Fibroblast of upper back skin (primary cell): ENCODE measurements at regions not wholly inside any gene's neighbourhood (a gene's known extent, or its start where the extent isn't known, plus 50 kb on each side); places are given as distances from the start of the nearest gene placed in this dataset.
A peak's percentile ranks its signal among the peaks of the same experiment; 100 is the strongest.
"Not testable (repeated sequence)": the region's sequence is repeated elsewhere in the genome, so short reads cannot be mapped to it uniquely, and the experiment has no call there.

Experiments
- DNase-seq: peaks from one replicate; pipeline ENCODE4 v3.0.0-alpha.2; 2013

DNA sequence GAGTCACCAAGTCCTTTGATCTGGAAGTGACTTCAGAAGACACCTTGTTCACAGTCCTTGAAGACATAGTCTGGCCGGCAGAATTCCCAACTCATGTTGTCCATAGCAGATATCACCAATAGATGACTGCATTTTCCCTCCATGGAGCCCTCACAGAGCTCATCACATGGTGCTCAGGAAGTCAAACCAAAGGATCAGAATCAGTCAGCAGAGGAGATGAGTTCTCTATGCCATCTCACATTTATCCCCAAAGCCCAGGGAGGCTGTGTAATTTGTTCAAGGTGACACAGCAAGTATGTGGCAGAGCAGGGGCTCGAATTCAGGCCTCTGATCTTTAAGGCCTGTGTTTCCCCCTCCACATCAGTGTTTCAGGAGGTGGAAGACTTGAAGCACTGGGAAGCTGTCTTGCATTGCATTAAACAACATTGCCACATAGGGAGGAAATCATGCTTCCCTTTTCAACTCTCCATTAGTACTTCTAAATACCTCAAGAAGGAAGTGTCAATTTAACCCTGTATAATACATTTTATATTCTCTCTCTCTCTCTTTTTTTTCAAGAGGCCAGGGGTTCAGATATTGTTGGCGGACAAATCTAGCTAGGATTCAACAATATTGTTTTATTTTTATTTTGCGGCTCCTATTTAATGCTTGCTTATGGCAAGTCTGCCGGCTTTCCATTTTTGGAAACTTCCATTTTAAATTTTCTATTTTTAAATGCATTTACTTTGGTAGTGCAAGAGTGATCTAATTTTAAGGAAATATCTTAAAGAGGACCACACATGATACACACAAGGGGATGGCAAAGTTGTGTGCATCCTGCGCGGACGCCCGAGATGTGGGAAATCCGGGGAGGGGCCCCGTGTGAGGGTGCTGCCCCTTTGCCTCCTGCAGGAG is 61.9 kb downstream of the NPIPB5 start:
- not testable (repeated sequence) for DNase-seq

- DNase-seq = not testable (repeated sequence)
Observed at GRCh38 chr16:22573225-22573530, 62.5 kb downstream of the NPIPB5 start.

DNA sequence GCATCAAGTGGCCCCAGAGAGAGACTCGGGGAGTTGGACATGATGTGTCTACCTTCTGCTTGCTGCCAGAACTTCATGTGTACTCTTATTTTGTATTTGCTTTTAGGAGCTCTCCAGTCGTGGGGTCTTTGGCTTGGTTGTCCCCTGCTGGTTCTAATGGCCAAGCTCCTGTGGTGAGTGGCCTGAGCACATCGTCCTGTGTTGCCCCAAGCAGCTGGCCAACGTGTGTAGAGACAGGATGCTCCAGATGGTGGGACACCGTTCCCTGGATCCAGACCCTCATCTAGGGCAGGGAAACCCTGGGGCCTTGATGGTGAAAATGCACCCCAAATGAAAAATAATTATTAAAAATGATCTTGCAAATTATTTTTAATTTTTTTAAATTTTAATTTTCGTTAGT is 65.8 kb downstream of the NPIPB5 start:
- not testable (repeated sequence) for DNase-seq

DNA sequence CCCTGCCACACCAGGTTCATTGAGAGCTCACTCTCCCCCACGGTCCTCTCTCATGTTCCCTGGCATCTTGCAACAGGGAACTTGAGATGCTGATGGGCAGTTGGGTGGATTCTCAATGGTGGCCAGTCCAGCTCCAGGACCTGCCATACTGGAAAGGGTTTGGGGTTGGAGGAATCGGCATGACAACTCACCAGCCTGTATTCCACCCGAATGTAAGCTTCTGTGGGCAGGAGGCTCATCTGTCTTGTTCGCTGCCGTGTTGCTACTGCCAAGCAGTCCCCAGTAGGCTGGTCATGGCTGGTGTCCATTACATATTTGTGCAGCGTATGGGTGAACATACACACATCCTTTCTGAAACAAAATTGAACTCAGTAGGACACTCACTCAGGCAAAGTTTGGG is 72.5 kb downstream of the NPIPB5 start:
- not testable (repeated sequence) for DNase-seq

DNA sequence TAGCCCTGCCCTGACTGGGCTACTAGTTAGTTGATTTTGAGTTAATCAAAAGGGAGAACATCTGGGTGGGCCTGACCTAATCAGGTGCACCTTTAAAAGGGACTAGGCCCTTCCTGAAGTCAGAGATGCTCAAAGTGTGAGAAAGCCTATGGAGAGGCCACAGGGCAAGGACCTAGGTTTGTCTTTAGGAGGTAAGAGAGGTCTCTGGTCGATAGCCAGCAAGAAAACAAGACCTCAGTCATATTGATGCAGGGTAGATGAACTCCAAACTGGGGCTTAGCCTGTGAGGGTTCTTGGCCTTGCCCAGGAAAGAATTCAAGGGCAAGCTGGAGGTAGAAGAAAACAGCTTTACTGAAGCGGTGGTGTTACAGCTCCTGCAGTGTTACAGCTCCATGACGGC is 73.8 kb downstream of the NPIPB5 start:
- DNase-seq = not testable (repeated sequence)

GRCh38 chr16:22584941-22585340 is 74.2 kb downstream of the NPIPB5 start:
- DNase-seq = not testable (repeated sequence)

- DNase-seq = peak; percentile 53
Observed at GRCh38 chr16:22585431-22585830, 74.7 kb downstream of the NPIPB5 start.

DNA sequence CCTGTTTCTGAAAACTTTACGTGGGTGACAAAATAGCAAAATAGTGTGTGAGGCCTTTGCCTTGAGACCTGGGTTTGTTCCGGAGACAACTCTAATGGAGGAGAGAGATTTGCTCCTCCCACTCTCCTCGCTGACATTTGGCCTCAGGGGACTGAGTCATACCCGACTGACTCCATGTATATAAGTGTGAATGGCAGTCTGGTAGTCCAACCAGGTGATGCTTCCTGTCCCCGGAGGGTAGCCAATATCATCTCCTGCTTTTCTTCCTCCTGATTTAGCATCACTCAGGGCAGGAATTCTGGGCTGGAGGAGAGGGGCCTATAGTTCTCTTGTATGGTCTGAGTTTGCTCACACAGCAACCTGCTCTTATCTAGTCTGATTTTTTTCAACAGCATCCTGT is 76.0 kb downstream of the NPIPB5 start:
- not testable (repeated sequence) for DNase-seq

- not testable (repeated sequence) for DNase-seq
Observed at GRCh38 chr16:22589757-22590156, 79.1 kb downstream of the NPIPB5 start.

GRCh38 chr16:22596445-22597045 is 85.9 kb downstream of the NPIPB5 start:
- not testable (repeated sequence) for DNase-seq

DNA sequence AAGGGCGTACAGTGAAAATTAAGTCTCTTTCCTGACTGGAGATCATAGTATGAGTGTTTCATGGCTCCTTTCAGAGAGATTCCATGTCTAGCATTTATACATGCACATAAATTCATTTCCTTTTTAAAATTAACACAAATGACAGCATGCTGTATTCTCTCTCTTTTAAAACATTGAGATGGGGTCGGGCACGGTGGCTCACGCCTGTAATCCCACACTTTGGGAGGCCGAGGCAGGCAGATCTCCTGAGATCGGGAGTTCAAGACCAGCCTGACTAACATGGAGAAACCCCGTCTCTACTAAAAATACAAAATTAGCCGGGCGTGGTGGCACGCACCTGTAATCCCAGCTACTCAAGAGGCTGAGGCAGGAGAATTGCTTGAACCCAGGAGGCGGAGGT is 93.1 kb downstream of the NPIPB5 start:
- DNase-seq = not testable (repeated sequence)

DNA sequence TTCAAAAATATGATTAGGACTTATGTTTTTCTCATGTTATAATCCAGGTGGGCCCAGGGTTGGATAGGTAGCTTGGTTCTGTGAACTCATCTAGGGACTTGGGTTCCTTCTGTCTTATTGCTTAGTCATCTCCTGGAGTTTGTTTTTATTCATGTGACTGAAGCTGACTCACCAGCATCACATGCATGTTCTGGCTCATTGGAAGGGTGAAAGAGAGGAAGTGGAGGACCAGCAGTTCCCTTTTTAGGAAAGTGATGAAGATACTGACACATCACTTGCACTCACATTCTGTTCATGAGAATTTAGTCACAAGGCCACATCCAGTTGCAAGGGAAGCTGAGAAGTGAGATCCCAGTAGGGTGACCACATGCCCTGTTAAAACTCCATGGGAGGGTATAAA is 95.9 kb downstream of the NPIPB5 start:
- not testable (repeated sequence) for DNase-seq

GRCh38 chr16:22609798-22610197 is 99.1 kb downstream of the NPIPB5 start:
- not testable (repeated sequence) for DNase-seq

DNA sequence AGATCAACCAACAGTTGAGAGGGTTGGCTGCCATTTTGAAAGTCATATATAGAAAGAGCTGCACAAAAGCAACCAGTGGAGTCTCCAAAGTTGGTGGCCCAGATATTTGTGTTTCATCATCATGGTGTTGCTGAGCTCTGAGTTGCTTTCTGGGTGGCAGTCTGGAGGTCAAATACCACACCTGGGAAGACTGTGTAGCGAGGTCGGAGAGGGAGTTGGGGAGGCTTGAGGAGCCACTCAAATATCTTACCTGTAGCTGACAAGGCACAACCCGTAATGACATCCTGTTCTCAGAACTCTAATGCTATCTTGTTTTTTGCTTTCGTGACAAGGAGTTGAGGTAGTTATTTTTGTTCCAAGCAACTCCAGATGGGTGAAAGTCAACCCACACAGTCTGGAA is 100.4 kb downstream of the NPIPB5 start:
- DNase-seq = not testable (repeated sequence)

- DNase-seq = peak; percentile 27
Observed at GRCh38 chr16:22614271-22614947, 103.7 kb downstream of the NPIPB5 start.

DNA sequence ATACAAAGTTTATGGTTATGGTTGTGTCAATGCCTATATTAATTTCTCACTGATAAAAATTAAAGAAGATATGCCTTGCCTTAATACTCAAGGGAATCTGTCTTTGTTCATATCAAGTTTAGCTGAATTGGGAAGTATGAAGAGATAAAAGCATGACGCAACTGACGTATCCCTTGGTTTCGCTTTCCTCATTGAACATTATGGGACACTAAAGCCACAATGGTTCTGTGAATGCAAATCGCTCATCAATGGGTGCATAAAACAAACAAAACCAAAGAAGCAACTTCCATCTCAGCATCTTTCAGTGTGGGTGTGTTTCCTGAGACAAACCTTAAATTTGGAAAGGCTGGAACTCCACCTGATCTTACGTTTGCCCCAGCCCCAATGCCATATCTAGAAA is 108.2 kb downstream of the NPIPB5 start:
- no peak for DNase-seq

DNA sequence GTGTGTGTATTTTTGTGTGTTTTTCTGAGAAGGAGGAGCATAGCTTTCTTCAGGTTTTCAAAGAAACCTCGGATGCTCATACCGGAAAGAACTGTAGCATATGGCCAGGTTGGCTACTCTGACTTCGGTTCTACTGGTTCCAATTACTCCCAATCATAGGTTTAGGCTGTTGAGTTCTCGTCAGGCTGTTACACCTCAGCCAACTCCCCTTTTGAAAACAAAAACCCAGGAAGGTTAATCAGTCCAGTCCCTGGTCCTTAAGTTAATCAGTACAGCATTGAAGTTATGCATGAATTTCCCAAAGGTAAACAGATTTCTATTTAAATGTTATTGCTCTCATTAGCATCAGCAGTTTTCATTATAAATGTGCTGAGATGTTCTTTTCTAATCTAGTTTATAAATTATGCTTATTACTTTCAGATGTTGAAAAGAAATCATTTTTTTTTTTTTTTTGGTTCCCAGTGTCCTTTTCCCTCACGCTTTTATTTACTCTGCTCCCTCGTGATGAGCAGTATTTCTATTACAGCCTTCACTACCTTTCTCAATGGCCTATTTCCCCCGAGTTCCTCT is 111.0 kb downstream of the NPIPB5 start:
- no peak for DNase-seq

DNA sequence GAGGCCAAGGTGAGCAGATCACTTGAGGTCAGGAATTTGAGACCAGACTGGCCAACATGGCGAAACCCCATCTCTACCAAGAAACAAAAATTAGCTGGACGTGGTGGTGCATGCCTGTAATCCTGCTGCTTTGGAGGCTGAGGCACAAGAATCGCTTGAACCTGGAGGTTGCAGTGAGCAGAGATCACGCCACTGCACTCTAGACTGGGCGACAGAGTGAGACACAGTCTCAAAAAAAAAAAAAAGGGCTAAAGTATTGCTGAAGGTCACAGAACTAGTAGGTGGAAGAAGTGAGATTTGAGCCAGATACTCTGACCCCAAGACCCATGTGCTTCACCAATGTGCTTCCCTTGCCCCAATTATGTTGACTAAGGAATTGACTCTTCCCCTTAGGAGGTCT is 112.0 kb downstream of the NPIPB5 start:
- DNase-seq = no peak

DNA sequence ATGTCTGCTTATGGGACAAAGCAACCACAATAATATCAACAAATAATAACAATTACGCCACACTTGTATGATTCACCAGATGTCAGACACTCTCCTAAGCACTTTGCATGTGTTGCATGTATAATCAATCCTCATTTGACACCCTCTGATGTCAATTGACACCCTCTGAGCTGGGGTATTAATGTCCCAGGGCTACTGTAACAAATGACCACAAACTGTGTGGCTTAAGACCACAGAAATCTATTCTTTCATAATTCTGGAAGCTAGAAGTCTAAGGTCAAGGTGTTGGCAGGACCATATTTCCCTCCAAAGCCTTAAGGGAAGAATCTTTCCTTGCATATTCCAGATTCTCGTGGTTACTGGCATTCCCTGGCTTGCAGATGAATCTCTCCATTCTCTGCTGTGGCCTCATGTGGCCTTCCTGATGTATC is 112.7 kb downstream of the NPIPB5 start:
- DNase-seq = peak; percentile 57

DNA sequence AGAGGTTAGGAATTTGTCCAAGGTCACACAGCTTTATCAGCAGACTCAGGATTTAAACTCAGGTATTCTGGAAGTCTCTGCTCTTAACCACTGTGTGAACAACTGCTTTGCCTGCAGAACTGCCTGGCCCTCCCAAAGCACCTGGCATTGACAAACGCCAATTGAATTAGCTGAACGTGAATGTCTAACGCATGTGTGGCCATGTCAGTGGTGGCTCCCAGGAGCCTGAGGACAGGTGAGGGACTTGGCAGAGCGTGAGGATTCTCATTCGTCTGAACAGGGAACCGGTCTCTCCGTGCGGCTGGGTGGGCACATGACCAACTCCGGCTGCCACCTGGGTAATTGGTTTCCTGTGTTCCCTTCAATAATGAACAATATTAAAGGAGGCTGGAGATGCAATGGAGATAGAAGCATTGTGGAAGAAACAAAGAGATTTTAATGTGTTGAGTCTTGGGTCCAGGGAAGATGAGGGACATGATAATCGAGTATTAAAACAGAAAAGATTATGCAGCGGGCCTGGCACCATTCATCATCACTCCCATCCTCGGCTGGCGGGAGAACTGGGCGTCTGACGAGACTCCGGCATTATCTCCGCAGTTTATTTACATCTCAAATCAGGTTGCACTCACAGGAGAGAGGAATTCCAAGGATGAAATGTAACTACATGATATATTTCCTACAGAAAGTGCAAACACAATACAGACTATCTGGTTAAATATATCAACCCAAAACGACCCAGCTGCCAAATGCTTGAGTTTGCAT is 113.5 kb downstream of the NPIPB5 start:
- DNase-seq = no peak

- no peak for DNase-seq
Observed at GRCh38 chr16:22624800-22625533, 114.3 kb downstream of the NPIPB5 start.

- peak; percentile 12 for DNase-seq
Observed at GRCh38 chr16:22625967-22626366, 115.3 kb downstream of the NPIPB5 start.
